ENCODE measurements at regions not wholly inside any gene's neighbourhood (a gene's known extent, or its start where the extent isn't known, plus 50 kb on each side); places are given as distances from the start of the nearest gene placed in this dataset.

- TF ChIP-seq, protein P1, sequence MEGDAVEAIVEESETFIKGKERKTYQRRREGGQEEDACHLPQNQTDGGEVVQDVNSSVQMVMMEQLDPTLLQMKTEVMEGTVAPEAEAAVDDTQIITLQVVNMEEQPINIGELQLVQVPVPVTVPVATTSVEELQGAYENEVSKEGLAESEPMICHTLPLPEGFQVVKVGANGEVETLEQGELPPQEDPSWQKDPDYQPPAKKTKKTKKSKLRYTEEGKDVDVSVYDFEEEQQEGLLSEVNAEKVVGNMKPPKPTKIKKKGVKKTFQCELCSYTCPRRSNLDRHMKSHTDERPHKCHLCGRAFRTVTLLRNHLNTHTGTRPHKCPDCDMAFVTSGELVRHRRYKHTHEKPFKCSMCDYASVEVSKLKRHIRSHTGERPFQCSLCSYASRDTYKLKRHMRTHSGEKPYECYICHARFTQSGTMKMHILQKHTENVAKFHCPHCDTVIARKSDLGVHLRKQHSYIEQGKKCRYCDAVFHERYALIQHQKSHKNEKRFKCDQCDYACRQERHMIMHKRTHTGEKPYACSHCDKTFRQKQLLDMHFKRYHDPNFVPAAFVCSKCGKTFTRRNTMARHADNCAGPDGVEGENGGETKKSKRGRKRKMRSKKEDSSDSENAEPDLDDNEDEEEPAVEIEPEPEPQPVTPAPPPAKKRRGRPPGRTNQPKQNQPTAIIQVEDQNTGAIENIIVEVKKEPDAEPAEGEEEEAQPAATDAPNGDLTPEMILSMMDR (IDR thresholded peaks at IDR 0.05), result no peak
- no peak for TF ChIP-seq POLR2A (IDR thresholded peaks at IDR 0.05)
- intact Hi-C loops (cut with DNase I; ENCODE audit: low total_unique reads), result no loop called here
- Histone ChIP-seq H3K4me1 (no peaks in the 10 kb centered on the region), H3K27ac (no peak overlapping the region), H3K27me3 (no peaks in the 10 kb centered on the region), H3K4me3 (no peak overlapping the region), H3K9me3 (no peaks in the 10 kb centered on the region), H3K36me3 (no peaks in the 10 kb centered on the region)
- DNase-seq, result no peak
Observed at GRCh38 chr1:73136975-73137374, 854.6 kb upstream of the NEGR1 start.

- no peaks in the 10 kb centered on the region for H3K4me1 ChIP-seq
- H3K36me3 ChIP-seq, result no peaks in the 10 kb centered on the region
- intact Hi-C loops (cut with DNase I; ENCODE audit: low total_unique reads), result no loop called here
- H3K27me3 ChIP-seq, result no peaks in the 10 kb centered on the region
- no peak overlapping the region for H3K4me3 ChIP-seq
- no peak overlapping the region for H3K27ac ChIP-seq
- no peak for DNase-seq
- TF ChIP-seq, protein P1 (IDR thresholded peaks at IDR 0.05), result no peak
- no peak for TF ChIP-seq POLR2A (IDR thresholded peaks at IDR 0.05)
- peaks cover 0 to 2% of the 10 kb centered on the region in 2 donors for H3K9me3 ChIP-seq
Observed at GRCh38 chr1:73106931-73107330, 824.6 kb upstream of the NEGR1 start.

GRCh38 chr1:73105755-73106154 lies 823.4 kb upstream of the NEGR1 start:
- no peak overlapping the region for H3K4me3 ChIP-seq
- no peak for TF ChIP-seq POLR2A (IDR thresholded peaks at IDR 0.05)
- TF ChIP-seq, protein P1 (IDR thresholded peaks at IDR 0.05), result no peak
- H3K27ac ChIP-seq, result no peak overlapping the region
- H3K27me3 ChIP-seq, result no peaks in the 10 kb centered on the region
- no peak for DNase-seq
- H3K4me1 ChIP-seq, result no peaks in the 10 kb centered on the region
- H3K9me3 ChIP-seq, result peaks cover 0 to 2% of the 10 kb centered on the region in 2 donors
- no peaks in the 10 kb centered on the region for H3K36me3 ChIP-seq
- intact Hi-C loops (cut with DNase I; ENCODE audit: low total_unique reads), result no loop called here

- no peak for DNase-seq
- no peak for TF ChIP-seq POLR2A (IDR thresholded peaks at IDR 0.05)
- TF ChIP-seq, protein P1 (IDR thresholded peaks at IDR 0.05), result no peak
- H3K27ac ChIP-seq, result no peak overlapping the region
- peaks cover 0 to 2% of the 10 kb centered on the region in 2 donors for H3K9me3 ChIP-seq
- no peaks in the 10 kb centered on the region for H3K27me3 ChIP-seq
- no peaks in the 10 kb centered on the region for H3K4me1 ChIP-seq
- intact Hi-C loops (cut with DNase I; ENCODE audit: low total_unique reads), result no loop called here
- H3K4me3 ChIP-seq, result no peak overlapping the region
- H3K36me3 ChIP-seq, result no peaks in the 10 kb centered on the region
Observed at GRCh38 chr1:73104749-73105148, 822.4 kb upstream of the NEGR1 start.

DNA sequence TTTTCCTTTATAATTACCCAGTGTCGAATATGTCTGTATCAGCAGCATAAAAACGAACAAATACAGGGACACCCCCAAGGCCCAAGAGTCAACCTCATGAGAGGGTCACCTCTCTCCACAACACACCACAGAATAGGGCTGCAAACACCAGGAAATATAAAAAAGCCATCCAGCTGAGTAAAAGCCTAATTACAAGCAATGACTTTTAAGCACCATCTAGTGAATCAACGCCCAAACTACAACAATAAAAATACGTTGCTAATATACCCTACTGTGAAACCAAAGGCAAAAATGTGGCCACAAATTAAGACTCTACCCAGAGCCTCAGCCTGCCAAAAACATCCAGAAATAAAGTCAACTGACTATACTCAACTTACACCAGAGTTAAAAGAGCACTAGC lies 817.9 kb upstream of the NEGR1 start:
- no peaks in the 10 kb centered on the region for H3K27me3 ChIP-seq
- no peaks in the 10 kb centered on the region for H3K36me3 ChIP-seq
- no peak overlapping the region for H3K4me3 ChIP-seq
- TF ChIP-seq POLR2A (IDR thresholded peaks at IDR 0.05), result no peak
- TF ChIP-seq, protein P1 (IDR thresholded peaks at IDR 0.05), result no peak
- H3K4me1 ChIP-seq, result no peaks in the 10 kb centered on the region
- no peak overlapping the region for H3K27ac ChIP-seq
- intact Hi-C loops (cut with DNase I; ENCODE audit: low total_unique reads), result no loop called here
- no peaks in the 10 kb centered on the region for H3K9me3 ChIP-seq
- DNase-seq, result no peak

Measured in uterus (tissue), 3 donors.